Activated CD8-positive, alpha-beta T cell treated with anti-CD3 and anti-CD28 coated beads for 36 hours (primary cell): ENCODE measurements at regions not wholly inside any gene's neighbourhood (a gene's known extent, or its start where the extent isn't known, plus 50 kb on each side); places are given as distances from the start of the nearest gene placed in this dataset.
A peak's percentile ranks its signal among the peaks of the same experiment; 100 is the strongest.

Experiments used
- ATAC-seq: fragments of 200-7000 bp; cut with Tn5 transposase; one replicate; pipeline ENCODE4 v1.10.0; 2021; ENCODE audit warnings: mild to moderate bottlenecking, moderate library complexity
- CTCF ChIA-PET: fragments of 350-600 bp; sonication (Branson Sonifier 250); formaldehyde crosslinking; loops from one replicate; lab custom pipeline; 2021; ENCODE audit warnings: antibody characterized with exemption; lab: Charles Lee
- POLR2A ChIA-PET: fragments of 350-600 bp; sonication (Branson Sonifier 250); formaldehyde crosslinking; loops from one replicate; lab custom pipeline; 2021; ENCODE audit warnings: antibody characterized with exemption; lab: Charles Lee
- DNase-seq: peaks from one replicate; pipeline ENCODE4 v3.0.0-alpha.2; 2020
- H3K27ac Mint-ChIP-seq: one replicate; pipeline ENCODE4 v1.8.0; 2021; ENCODE audit warnings: mild to moderate bottlenecking, mixed read lengths
- H3K27me3 Mint-ChIP-seq: one replicate; pipeline ENCODE4 v1.8.0; 2021; ENCODE audit warnings: mixed read lengths
- H3K36me3 Mint-ChIP-seq: one replicate; pipeline ENCODE4 v1.8.0; 2021; ENCODE audit warnings: low read depth, mixed read lengths
- H3K4me1 Mint-ChIP-seq: one replicate; pipeline ENCODE4 v1.8.0; 2021; ENCODE audit warnings: low read depth, mixed read lengths
- H3K4me3 Mint-ChIP-seq: one replicate; pipeline ENCODE4 v1.8.0; 2021; ENCODE audit warnings: mild to moderate bottlenecking, moderate library complexity, mixed read lengths
- H3K9me3 Mint-ChIP-seq: one replicate; pipeline ENCODE4 v1.8.0; 2021; ENCODE audit warnings: mixed read lengths
- intact Hi-C: fragments of 100-400 bp; cut with micrococcal nuclease; formaldehyde crosslinking; loops from one replicate; pipeline ENCODE4 v1.10.0; 2022
- TF ChIP-seq, protein P1 (sequence below): fragments of 200-600 bp; IDR thresholded peaks from one replicate; pipeline ENCODE4 v1.8.0; 2022; ENCODE audit warnings: antibody characterized with exemption, mild to moderate bottlenecking

- TF ChIP-seq, protein P1, sequence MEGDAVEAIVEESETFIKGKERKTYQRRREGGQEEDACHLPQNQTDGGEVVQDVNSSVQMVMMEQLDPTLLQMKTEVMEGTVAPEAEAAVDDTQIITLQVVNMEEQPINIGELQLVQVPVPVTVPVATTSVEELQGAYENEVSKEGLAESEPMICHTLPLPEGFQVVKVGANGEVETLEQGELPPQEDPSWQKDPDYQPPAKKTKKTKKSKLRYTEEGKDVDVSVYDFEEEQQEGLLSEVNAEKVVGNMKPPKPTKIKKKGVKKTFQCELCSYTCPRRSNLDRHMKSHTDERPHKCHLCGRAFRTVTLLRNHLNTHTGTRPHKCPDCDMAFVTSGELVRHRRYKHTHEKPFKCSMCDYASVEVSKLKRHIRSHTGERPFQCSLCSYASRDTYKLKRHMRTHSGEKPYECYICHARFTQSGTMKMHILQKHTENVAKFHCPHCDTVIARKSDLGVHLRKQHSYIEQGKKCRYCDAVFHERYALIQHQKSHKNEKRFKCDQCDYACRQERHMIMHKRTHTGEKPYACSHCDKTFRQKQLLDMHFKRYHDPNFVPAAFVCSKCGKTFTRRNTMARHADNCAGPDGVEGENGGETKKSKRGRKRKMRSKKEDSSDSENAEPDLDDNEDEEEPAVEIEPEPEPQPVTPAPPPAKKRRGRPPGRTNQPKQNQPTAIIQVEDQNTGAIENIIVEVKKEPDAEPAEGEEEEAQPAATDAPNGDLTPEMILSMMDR = no peak
- no peak overlapping the region for H3K4me3 Mint-ChIP-seq
- no peak for ATAC-seq
Observed at GRCh38 chr1:58982259-58982998, 198.6 kb upstream of the JUN start.

DNA sequence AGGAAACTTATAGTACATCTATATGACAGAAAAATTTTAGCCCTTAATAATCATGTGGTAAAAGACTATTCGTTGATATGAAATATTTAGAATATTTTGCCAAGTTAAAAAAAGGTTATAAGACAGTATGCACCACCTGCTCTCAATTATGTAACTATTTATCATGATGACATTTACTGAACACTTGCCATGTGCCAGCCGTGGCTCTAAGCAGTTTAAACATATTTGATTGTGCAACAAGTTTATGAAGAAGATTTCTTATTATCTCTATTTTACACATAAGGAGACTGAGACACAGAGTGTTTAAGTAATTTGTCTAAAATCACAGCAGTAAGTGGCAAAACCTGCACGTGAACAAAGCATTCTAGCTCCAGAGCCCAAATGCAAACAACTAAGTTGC is 199.3 kb upstream of the JUN start:
- Mint-ChIP-seq H3K4me1 (peaks cover 30% of the 10 kb centered on the region), H3K27ac (no peak overlapping the region), H3K27me3 (no peaks in the 10 kb centered on the region), H3K36me3 (no peaks in the 10 kb centered on the region), H3K9me3 (no peaks in the 10 kb centered on the region), H3K4me3 (no peak overlapping the region)
- intact Hi-C loops = no loop called here
- POLR2A ChIA-PET = no interaction called here
- TF ChIP-seq, protein P1 = no peak
- no peak for ATAC-seq
- CTCF ChIA-PET = interaction anchor here (1.3 kb wide), 1 partner anchor 50 kb away, joined by 3 read pairs; no protein-coding TSS in a partner anchor
- no peak for DNase-seq

More at GRCh38 chr1:58982259-58982998, 198.6 kb upstream of the JUN start:
- no peak for DNase-seq
- POLR2A ChIA-PET = no interaction called here
- intact Hi-C loops = no loop called here
- H3K4me1 Mint-ChIP-seq = peaks cover 25% of the 10 kb centered on the region
- no peak overlapping the region for H3K27ac Mint-ChIP-seq
- no peaks in the 10 kb centered on the region for H3K9me3 Mint-ChIP-seq
- no peaks in the 10 kb centered on the region for H3K27me3 Mint-ChIP-seq
- H3K36me3 Mint-ChIP-seq = no peaks in the 10 kb centered on the region
- CTCF ChIA-PET = interaction anchor here (1.3 kb wide), 1 partner anchor 49 kb away, joined by 3 read pairs; no protein-coding TSS in a partner anchor

- H3K36me3 Mint-ChIP-seq = no peaks in the 10 kb centered on the region
Observed at GRCh38 chr1:58983633-58984245, 199.9 kb upstream of the JUN start.

DNA sequence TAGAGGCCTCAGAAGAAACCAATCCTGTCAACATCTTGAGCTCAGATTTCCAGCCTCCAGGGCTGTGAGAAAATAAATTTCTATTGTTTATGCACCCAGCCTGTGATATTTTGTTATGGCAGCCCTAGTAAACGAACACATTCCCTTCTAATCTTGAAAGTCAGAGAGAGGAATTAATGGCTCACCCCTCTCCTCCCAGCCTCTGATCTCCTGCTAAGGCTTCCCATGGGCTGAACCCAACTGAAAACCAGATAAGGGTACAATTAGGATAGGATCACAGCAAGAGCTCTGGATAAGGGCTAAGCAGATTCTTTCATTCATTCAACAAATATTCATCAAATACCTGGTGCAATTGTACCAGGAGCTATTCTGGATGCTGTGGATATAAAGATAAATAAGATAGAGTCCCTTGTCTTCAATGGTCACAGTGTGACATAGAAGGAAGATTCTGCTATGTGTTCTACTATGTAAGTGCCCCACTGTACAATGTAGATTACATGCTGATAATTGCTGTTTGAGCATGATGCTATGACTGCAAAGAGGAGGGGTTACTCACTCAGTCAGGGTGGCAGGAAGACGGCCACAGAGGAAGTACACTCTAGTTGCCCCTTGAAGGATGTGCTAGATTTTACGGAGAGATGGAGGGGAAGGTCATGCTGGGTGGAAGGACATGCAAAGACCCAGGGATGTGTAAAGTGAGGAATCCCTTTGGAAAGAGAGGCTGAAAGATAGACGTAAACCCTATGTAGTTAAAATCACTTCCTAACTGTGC is 203.3 kb upstream of the JUN start:
- DNase-seq = peak; percentile 23
- TF ChIP-seq, protein P1 = no peak
- no peaks in the 10 kb centered on the region for H3K36me3 Mint-ChIP-seq
- H3K27me3 Mint-ChIP-seq = no peaks in the 10 kb centered on the region
- H3K4me1 Mint-ChIP-seq = peaks cover 12% of the 10 kb centered on the region
- no peak overlapping the region for H3K27ac Mint-ChIP-seq
- ATAC-seq = peak; percentile 90
- no peak overlapping the region for H3K4me3 Mint-ChIP-seq
- ChIA-PET POLR2A (interaction anchor here (0.5 to 1.0 kb wide), 2 partner anchors 8 to 204 kb away, joined by 3 read pairs; no protein-coding TSS in a partner anchor), CTCF (interaction anchor here (1.1 to 1.2 kb wide), 2 partner anchors 9 to 712 kb away, joined by 3 to 4 read pairs; no protein-coding TSS in a partner anchor)
- intact Hi-C loops = no loop called here
- H3K9me3 Mint-ChIP-seq = no peaks in the 10 kb centered on the region

More at GRCh38 chr1:58983633-58984245, 199.9 kb upstream of the JUN start:
- no peak for DNase-seq
- TF ChIP-seq, protein P1 = no peak
- ChIA-PET POLR2A (interaction anchor here (0.7 kb wide), 1 partner anchor 14 kb away, joined by 3 read pairs; no protein-coding TSS in a partner anchor), CTCF (no interaction called here)
- intact Hi-C loops = no loop called here
- no peak for ATAC-seq
- no peaks in the 10 kb centered on the region for H3K9me3 Mint-ChIP-seq
- peaks cover 24% of the 10 kb centered on the region for H3K4me1 Mint-ChIP-seq
- no peak overlapping the region for H3K4me3 Mint-ChIP-seq
- H3K27me3 Mint-ChIP-seq = no peaks in the 10 kb centered on the region
- no peak overlapping the region for H3K27ac Mint-ChIP-seq
